DND-41 (cell line): ENCODE measurements at regions not wholly inside any gene's neighbourhood (a gene's known extent, or its start where the extent isn't known, plus 50 kb on each side); places are given as distances from the start of the nearest gene placed in this dataset.

Experiments used
- EZH2 ChIP-seq: IDR thresholded peaks from 3 replicates; pipeline ENCODE4 v1.6.1; 2012; ENCODE audit warnings: borderline replicate concordance, low read depth, mild to moderate bottlenecking, moderate library complexity, low read length, inconsistent platforms; ENCODE audit not compliant: severe bottlenecking
- TF ChIP-seq, protein P1 (sequence below): IDR thresholded peaks from 2 replicates; pipeline ENCODE4 v1.5.1; 2012; ENCODE audit warnings: borderline replicate concordance, low read length, moderate library complexity, mild to moderate bottlenecking; ENCODE audit not compliant: poor library complexity, severe bottlenecking; ENCODE audit errors: extremely low read depth

DNA sequence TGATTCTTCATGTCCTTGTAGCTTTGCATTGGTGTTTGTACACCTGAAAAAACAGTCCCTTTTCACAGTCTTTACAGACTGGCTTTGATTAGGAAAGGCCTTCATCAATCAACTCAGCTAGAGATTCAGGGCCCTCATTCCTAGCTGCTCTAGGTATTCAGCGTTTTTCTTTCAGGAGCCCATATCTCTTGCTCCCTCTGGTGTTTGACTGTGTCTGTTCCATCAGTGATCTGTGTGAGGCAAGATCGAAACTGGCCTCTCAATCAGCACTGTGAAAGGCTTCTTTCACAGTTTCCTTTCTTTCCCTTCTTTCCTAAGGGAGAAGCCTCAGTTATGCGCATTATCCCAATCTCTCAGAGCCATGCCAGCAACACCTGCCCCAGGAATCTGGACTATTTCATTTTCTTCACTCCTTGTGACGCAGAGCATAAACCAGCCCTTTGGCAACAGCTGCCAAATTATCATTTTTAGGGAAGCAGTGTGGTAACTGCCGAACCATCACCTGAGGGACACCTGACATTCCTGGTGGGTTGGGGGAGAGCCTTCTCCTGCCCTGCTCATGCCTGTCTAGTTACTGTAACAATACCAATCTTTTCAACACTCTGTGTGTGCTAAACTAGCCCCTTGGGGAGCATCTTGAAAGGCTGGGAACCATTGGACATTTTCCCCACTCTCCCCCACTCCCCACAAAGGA, 75.7 kb upstream of the CCDC71L start:
- TF ChIP-seq, protein P1, sequence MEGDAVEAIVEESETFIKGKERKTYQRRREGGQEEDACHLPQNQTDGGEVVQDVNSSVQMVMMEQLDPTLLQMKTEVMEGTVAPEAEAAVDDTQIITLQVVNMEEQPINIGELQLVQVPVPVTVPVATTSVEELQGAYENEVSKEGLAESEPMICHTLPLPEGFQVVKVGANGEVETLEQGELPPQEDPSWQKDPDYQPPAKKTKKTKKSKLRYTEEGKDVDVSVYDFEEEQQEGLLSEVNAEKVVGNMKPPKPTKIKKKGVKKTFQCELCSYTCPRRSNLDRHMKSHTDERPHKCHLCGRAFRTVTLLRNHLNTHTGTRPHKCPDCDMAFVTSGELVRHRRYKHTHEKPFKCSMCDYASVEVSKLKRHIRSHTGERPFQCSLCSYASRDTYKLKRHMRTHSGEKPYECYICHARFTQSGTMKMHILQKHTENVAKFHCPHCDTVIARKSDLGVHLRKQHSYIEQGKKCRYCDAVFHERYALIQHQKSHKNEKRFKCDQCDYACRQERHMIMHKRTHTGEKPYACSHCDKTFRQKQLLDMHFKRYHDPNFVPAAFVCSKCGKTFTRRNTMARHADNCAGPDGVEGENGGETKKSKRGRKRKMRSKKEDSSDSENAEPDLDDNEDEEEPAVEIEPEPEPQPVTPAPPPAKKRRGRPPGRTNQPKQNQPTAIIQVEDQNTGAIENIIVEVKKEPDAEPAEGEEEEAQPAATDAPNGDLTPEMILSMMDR = peak; percentile 65
- no peak for TF ChIP-seq EZH2
